HepG2 (cell line): ENCODE measurements at regions not wholly inside any gene's neighbourhood (a gene's known extent, or its start where the extent isn't known, plus 50 kb on each side); places are given as distances from the start of the nearest gene placed in this dataset.

Experiments used
- ATAC-seq: fragments of 200-7000 bp; cut with Tn5 transposase; 3 replicates; pipeline ENCODE4 v1.9.1; 2020; ENCODE audit warnings: mild to moderate bottlenecking, moderate library complexity
- BruUV-seq: library from RNA; stranded (reverse); fragments of 400-500 nt; replicated peaks from 2 replicates; lab custom pipeline; 2021; lab: Mats Ljungman, UMichigan
- CTCF ChIA-PET: fragments of 300-600 bp; formaldehyde crosslinking; extraction: SDS; loops from one replicate; lab custom pipeline; 2021; ENCODE audit warnings: low total read pairs, inconsistent platforms, low intra/inter-chr PET ratio; lab: Yijun Ruan, JAX
- POLR2A ChIA-PET: fragments of 350-600 bp; sonication (Branson Sonifier 250); formaldehyde crosslinking; loops from one replicate; lab custom pipeline; 2020; ENCODE audit warnings: antibody characterized with exemption, inconsistent platforms; lab: Yijun Ruan, JAX
- DNase-seq: peaks from one replicate; pipeline ENCODE4 v3.0.0-alpha.2; 2015; ENCODE audit warnings: low spot score
- FAIRE-seq: peaks from 3 replicates; lab custom pipeline; 2011; peaks lifted over from hg19 to GRCh38; lab: Jason Lieb, UNC
- H2AFZ ChIP-seq: one replicate; pipeline ENCODE4 v1.6.1; 2011; ENCODE audit warnings: low read length, inconsistent platforms
- H3K27ac ChIP-seq: fragments of 300-600 bp; 3 replicates; pipeline ENCODE4 v1.8.0; 2011; ENCODE audit warnings: mixed run types, mild to moderate bottlenecking, mixed read lengths, low read length, inconsistent platforms; ENCODE audit not compliant: insufficient read depth; ENCODE audit errors: extremely low read length
- H3K27me3 ChIP-seq, 2 experiments: fragments of 200-600 bp in 1 of 2; 2 replicates in 1 of 2; 3 replicates in 1 of 2; pipeline versions ENCODE4 v1.6.0 to v1.8.0; 2011; ENCODE audit warnings: low read length in 2 of 2, mild to moderate bottlenecking in 2 of 2, moderate library complexity in 2 of 2, inconsistent platforms in 1 of 2; ENCODE audit not compliant: insufficient read depth in 2 of 2, control insufficient read depth in 1 of 2
- H3K36me3 ChIP-seq, 2 experiments: fragments of 200-600 bp in 1 of 2; replicated peaks in 1 of 2; 2 replicates in 1 of 2; 3 replicates in 1 of 2; pipeline versions ENCODE4 v1.5.1 to v1.8.0; 2011; ENCODE audit warnings: low read length in 2 of 2, inconsistent platforms in 1 of 2; ENCODE audit not compliant: insufficient read depth in 2 of 2, control insufficient read depth in 1 of 2
- H3K4me1 ChIP-seq: 2 replicates; pipeline ENCODE4 v1.5.1; 2012; ENCODE audit warnings: low read length, inconsistent platforms; ENCODE audit not compliant: insufficient read depth
- H3K4me2 ChIP-seq: 2 replicates; pipeline ENCODE4 v1.6.0; 2011; ENCODE audit warnings: low read depth, low read length, inconsistent platforms
- H3K4me3 ChIP-seq, 3 experiments: fragments of 200-600 bp in 1 of 3; sonication (generic), shearing (Covaris generic) in 1 of 3; replicated peaks in 1 of 3; 2 replicates each; pipeline ENCODE4 v1.5.1; 2011 to 2016; ENCODE audit warnings: low read length in 3 of 3, inconsistent platforms in 2 of 3, low read depth in 2 of 3, mild to moderate bottlenecking in 2 of 3, control low read depth in 1 of 3, mixed read lengths in 1 of 3; ENCODE audit not compliant: insufficient read depth in 1 of 3
- H3K79me2 ChIP-seq: one replicate; pipeline ENCODE4 v1.6.1; 2011; ENCODE audit warnings: low read length, inconsistent platforms; ENCODE audit not compliant: insufficient read depth
- H3K9ac ChIP-seq: 2 replicates; pipeline ENCODE4 v1.6.0; 2011; ENCODE audit warnings: mild to moderate bottlenecking, low read depth, low read length, inconsistent platforms; ENCODE audit not compliant: insufficient read depth
- H3K9me3 ChIP-seq: 2 replicates; pipeline ENCODE4 v1.5.1; 2012; ENCODE audit warnings: mild to moderate bottlenecking, low read length
- H4K20me1 ChIP-seq: 2 replicates; pipeline ENCODE4 v1.6.0; 2011; ENCODE audit warnings: inconsistent platforms, mild to moderate bottlenecking, low read length, moderate library complexity; ENCODE audit not compliant: insufficient read depth
- MAFF ChIP-seq: IDR thresholded peaks from 2 replicates; pipeline ENCODE4 v1.6.1; 2011; ENCODE audit warnings: low read depth, low read length, improper control_type of control experiment
- MAFK ChIP-seq, 2 experiments: IDR thresholded peaks in 1 of 2; conservative IDR thresholded peaks in 1 of 2; 2 replicates each; pipeline ENCODE4 v1.6.1; 2011; ENCODE audit warnings: improper control_type of control experiment in 2 of 2, low read length in 2 of 2
- STAG1 ChIP-seq: sonication (generic); formaldehyde crosslinking; IDR thresholded peaks from 2 replicates; pipeline ENCODE4 v1.4.0; 2020; ENCODE audit warnings: missing genetic modification reagents
- TP53 ChIP-seq: sonication (generic); formaldehyde crosslinking; conservative IDR thresholded peaks from 2 replicates; pipeline ENCODE4 v1.4.0; 2020; ENCODE audit warnings: missing genetic modification reagents
- ZBTB3 ChIP-seq: sonication (generic); formaldehyde crosslinking; IDR thresholded peaks from 2 replicates; pipeline ENCODE4 v1.4.0; 2020; ENCODE audit warnings: low read depth, mild to moderate bottlenecking, moderate library complexity, missing genetic modification reagents, borderline replicate concordance
- ZBTB8A ChIP-seq: sonication (generic); formaldehyde crosslinking; IDR thresholded peaks from 2 replicates; pipeline ENCODE4 v1.4.0; 2020; ENCODE audit warnings: mild to moderate bottlenecking, low read depth, missing genetic modification reagents, borderline replicate concordance
- WGBS: methylation state at CpG from one replicate; pipeline ENCODE4 v1.1.6; 2017; ENCODE audit warnings: low lambda C conversion rate; 5-methylcytosine and 5-hydroxymethylcytosine counted together
- in situ Hi-C: cut with HindIII; loops from 2 replicates; pipeline ENCODE4 v1.10.0; 2017; ENCODE audit warnings: low pct_unique_long_range_greater_than_20kb; ENCODE audit not compliant: extremely low pct_ligation_motif_present
- intact Hi-C: fragments of 100-400 bp; cut with micrococcal nuclease; formaldehyde crosslinking; loops from one replicate; pipeline ENCODE4 v1.10.0; 2022; ENCODE audit not compliant: unreplicated experiment
- TF ChIP-seq, protein P1 (sequence below): sonication (generic); formaldehyde crosslinking; IDR thresholded peaks from 2 replicates; pipeline ENCODE4 v1.5.0; 2020; ENCODE audit warnings: mild to moderate bottlenecking, missing genetic modification reagents, moderate library complexity

DNA sequence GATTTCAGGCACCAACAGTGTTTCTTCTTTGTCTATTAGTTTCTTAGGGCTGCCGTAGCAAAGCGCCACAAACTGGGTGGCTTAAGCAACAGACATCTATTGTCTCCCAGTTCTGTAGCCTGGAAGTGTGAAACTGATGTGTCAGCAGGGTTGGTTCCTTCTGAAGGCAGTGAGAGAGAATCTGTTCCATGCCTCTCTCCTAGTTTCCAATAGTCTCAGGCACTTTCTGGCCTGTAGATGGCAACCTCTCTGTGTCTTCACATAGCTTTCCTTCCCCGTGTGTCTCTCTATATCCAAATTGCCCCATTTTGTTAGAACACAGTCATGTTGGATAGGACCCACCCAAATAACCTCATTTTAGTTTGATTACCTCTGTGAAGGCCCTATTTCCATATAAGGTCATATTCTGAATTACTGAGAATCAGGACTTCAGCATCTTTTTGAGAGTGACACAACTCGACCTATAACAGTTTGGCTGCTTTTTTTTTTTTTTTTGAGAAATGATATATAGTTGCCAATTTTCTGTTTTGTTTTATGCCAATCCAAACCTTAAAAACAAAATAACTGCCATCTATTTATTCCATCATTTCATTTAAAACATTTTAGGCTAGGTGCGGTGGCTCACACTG, 108.2 kb downstream of the SLC36A4 start:
- in situ Hi-C loops (no loop called here), intact Hi-C loops (no loop called here)
- Histone ChIP-seq H3K9me3 (no peaks in the 10 kb centered on the region), H3K27ac (no peak overlapping the region), H2AFZ (no peak overlapping the region), H3K79me2 (no peaks in the 10 kb centered on the region), H3K4me1 (no peaks in the 10 kb centered on the region), H3K27me3 (no peaks in the 10 kb centered on the region), H3K4me3 (no peak overlapping the region), H4K20me1 (no peaks in the 10 kb centered on the region), H3K9ac (no peak overlapping the region), H3K36me3 (no peaks in the 10 kb centered on the region), H3K4me2 (no peak overlapping the region)
- ChIA-PET CTCF (no interaction called here), POLR2A (no interaction called here)
- FAIRE-seq = peak; percentile 59
- no TSS peak for BruUV-seq
- TF ChIP-seq MAFK (conservative IDR thresholded peaks at IDR 0.05 in 1 of 2, IDR thresholded peaks at IDR 0.05 in 1 of 2; ENCODE audit: low read length in 2 of 2) (peak; percentile 86 to 90), MAFF (peak; percentile 84), ZBTB8A (CRISPR knock-in tag) (no peak), STAG1 (CRISPR knock-in tag) (peak; percentile 28), TP53 (CRISPR knock-in tag) (no peak), ZBTB3 (no peak)
- TF ChIP-seq, protein P1, sequence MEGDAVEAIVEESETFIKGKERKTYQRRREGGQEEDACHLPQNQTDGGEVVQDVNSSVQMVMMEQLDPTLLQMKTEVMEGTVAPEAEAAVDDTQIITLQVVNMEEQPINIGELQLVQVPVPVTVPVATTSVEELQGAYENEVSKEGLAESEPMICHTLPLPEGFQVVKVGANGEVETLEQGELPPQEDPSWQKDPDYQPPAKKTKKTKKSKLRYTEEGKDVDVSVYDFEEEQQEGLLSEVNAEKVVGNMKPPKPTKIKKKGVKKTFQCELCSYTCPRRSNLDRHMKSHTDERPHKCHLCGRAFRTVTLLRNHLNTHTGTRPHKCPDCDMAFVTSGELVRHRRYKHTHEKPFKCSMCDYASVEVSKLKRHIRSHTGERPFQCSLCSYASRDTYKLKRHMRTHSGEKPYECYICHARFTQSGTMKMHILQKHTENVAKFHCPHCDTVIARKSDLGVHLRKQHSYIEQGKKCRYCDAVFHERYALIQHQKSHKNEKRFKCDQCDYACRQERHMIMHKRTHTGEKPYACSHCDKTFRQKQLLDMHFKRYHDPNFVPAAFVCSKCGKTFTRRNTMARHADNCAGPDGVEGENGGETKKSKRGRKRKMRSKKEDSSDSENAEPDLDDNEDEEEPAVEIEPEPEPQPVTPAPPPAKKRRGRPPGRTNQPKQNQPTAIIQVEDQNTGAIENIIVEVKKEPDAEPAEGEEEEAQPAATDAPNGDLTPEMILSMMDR (CRISPR knock-in tag) = peak; percentile 63
- peak; percentile 93 for ATAC-seq
- 20% methylated on average over 5 of the region's 5 CpGs for whole genome bisulfite sequencing
- DNase-seq = peak; percentile 17
